ENCODE measurements at regions not wholly inside any gene's neighbourhood (a gene's known extent, or its start where the extent isn't known, plus 50 kb on each side); places are given as distances from the start of the nearest gene placed in this dataset.

DNA sequence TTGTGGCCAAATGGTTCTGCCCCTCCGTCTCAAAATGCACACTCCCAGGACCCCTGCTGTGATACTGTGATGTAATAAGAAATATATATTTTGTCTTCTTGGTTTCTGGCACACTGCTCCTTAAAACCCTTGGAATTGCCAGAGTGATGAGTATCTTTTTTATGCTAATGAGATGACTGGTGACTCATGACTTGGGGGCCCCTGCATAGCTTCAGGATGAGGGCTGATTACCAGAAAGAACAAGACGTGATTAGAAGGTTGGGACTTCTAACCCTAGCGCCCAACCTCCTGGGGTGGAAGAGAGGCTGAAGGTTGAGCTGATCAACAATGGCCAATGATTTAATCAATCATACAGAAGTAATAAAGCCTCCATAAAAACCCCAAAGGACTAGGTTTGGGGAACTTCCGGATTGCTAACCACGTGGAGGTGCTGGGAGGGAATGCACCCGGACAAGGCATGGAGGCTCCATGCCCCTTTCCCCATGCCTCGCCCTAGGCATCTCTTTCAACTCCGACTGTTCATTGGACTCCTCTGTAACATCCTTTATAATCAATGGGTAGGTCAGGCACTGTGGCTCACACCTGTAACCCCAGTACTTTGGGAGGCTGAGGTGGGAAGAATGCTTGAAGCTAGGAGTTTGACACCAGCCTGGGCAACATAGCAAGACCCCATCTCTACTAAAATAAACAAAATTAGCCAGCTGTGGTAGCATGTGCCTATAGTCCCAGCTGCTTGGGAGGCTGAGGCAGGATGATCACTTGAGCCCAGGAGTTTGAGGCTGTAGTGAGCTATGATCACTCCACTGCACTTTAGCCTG lies 89.1 kb downstream of the HS1BP3 start:
- no peak for DNase-seq

DNA sequence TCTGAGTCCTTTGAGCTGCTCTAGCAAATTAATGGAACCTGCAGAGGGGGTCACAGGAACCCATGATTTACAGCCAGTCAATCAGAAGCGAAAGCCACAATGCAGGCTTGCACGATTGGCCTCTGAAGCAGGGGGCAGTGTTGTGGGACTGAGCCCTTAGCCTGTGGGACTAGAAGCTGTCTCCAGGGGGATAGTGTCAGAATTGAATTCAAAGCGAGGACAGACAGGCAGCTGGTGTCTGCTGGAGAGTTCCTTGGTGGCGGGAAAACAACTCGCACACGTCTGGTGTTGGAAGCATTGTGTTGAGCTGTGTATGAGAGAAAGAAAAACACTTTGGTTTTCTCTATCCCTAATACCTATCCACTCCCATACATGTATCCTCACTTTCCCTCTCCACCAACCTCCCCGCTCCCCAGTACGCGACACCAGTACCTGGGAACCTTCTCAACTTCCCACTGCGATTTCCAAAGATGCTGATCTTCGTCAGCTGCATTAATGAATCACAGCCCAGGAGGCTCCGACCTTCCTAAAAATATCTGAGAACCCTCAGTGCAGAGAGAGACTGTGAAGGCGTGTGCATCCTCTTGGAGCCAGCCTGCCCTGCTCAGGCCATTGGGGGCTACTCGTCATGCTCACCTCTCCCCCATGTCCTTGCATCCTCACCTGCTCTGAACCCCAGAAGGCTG lies 88.2 kb downstream of the HS1BP3 start:
- peak; percentile 80 for DNase-seq

DNA sequence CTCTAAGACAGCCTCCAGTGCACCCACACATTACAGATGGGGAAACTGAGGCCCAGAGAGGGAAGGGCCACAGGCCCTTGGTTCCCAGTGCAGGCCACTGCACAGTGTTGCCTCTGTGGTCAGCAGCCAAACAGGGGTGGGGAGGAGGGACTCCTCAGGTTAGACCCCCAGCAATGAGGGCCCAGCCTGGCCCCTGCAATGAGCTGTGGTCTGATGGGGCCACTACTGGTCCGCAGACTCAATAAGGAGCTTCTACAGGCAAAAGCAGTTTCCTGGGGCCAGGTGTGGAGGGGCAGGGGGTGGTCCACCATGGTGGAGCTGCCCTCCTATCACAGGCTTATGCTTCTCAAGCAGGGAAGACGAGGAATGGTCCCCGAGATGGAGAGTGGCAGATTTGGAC lies 87.6 kb downstream of the HS1BP3 start:
- no peak for DNase-seq

DNA sequence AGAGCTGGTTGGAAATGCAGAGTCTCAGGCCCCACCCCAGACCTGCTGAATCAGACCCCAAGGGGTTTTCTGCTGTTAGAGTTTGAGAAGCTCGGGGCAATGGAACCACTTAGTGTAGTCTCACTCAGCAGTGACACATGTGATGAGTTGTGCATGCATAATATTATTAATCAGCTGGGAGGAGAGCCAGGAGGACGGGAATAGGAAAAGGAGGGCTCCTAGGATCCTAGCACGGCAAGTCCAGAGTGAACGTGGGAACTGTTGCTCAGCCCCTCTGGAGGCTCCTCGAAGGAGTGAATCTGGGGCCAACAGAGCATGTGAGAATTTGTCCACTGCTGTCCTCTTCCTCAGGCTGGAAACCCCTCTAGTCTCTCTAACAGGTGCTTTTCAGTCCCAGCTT lies 87.1 kb downstream of the HS1BP3 start:
- no peak for DNase-seq

DNA sequence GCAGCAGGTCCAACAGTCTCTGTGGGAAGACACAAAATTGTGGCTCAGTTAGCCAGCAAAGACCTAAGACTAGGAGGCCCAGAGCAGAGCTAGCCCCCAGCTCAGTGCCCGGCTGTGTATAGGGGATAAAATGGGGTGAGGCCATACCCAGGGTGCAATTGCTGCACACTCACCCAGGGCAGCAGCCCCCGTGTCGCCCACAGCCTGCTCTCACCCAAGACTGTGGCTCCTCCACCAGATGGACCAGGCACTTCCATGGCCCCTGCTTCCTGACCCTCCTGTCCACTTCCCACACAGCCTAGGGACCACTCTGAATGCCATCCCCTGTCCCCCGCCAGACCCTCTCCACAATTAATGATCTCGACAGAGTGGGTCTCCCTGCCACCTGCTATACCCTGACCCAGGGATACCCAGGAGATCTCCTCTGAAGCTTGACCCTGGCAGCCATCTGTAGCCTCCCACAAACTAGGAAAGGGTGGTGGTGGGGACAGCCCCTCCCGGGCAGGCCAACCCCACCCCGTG lies 85.7 kb downstream of the HS1BP3 start:
- DNase-seq: no peak

DNA sequence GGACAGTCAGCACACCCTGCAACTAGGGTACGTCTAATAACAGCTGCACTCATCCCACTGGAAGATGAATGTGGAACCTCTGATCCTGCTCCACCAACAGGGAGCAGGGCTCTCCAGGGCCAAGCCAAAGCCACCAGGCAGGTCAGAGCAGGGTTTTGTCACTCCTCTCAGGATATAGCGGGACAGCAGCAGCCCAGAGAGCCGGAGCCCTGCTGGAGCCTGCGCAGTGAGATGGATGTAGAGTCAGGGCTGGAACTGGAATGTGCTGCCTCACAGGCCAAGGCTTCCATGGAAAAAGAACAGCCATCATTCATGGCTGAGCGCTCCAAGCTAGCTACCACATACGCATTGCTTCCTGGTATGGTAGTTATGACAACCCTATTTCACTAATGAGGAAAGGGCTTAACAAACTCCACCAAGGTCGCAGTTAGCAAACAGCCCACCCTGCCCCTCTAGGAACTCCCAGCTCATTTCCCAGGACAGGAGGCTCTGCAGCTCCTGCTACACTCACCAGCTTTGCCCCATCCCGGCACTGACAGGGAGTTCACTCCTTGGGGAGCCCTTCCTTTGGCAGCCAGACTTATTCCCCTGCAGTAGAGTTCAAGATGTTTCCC lies 85.2 kb downstream of the HS1BP3 start:
- DNase-seq: peak; percentile 87

DNA sequence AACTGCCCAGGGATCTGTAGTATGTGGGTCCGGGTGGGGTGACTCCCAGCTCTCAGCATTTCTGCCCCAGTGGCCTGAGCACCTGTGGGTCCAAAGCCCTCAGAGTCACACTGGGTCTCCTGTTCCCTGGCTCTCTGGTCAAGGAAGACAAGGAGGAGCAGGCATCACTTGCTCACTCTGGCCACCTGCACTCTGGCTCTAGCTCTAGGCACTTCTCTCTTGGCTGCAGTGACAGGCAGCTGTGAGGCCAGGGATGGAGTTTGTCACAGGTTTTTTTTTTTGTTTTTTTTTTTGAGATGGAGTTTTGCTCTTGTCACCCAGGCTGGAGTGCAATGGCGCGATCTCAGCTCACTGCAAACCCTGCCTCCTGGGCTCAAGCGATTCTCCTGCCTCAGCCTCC lies 84.6 kb downstream of the HS1BP3 start:
- DNase-seq: no peak

DNA sequence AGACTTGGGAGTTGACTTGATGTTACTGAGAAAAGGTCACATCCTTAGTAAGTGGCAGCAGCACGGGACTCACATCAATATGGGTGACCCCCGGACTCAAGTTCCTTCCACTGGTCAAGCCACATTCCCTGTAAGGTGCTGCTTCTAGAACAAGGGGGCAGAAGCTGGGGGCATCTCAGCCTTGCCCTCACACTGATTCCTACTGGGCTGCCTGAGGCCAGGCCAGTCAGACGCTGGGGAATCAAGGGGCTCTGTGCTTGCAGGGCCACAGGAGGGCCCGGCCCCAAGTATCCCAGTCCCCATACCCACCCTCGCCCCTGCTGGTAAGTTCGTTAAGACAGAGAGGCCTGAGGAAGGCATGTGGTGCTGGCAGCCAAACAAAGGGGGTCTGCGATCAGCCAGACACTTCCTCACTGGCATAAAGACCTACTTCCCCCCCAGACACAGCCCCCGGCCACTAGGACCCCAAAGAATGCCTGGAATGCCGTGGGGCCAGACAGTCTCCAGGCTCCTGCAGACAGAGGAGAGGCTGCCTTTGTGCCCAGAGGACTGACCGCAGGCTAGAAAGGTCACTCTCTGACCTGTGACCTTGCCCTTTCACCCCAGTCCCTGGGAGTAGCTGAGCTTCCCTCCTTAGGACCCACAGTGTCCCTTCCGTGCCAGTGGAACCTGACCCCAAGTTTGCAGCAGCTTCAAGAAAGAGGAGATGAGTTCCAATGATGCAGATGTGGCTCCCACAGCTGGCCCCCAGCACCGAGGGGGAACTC lies 83.6 kb downstream of the HS1BP3 start:
- DNase-seq: peak; percentile 64
